SH-SY5Y (cell line): ENCODE measurements at regions not wholly inside any gene's neighbourhood (a gene's known extent, or its start where the extent isn't known, plus 50 kb on each side); places are given as distances from the start of the nearest gene placed in this dataset.

Experiments used
- GATA2 ChIP-seq: IDR thresholded peaks from 2 replicates; pipeline ENCODE4 v1.6.1; 2011; ENCODE audit warnings: mild to moderate bottlenecking, low read depth, low read length
- GATA3 ChIP-seq: IDR thresholded peaks from 2 replicates; pipeline ENCODE4 v1.6.1; 2011; ENCODE audit warnings: low read depth, mild to moderate bottlenecking, low read length, moderate library complexity

GRCh38 chr17:65320820-65321219 lies 183.7 kb downstream of the RGS9 start:
- no peak for TF ChIP-seq GATA2
- no peak for TF ChIP-seq GATA3
